GM12878 (cell line): ENCODE measurements at regions not wholly inside any gene's neighbourhood (a gene's known extent, or its start where the extent isn't known, plus 50 kb on each side); places are given as distances from the start of the nearest gene placed in this dataset. TPM values are rescaled to one million over a fixed set of nuclear protein-coding genes. Genes with fewer than 3 reads are reported as not detected.

Source experiments
- ATAC-seq: fragments of 200-7000 bp; cut with Tn5 transposase; 3 replicates; pipeline ENCODE4 v1.9.1; 2020; ENCODE audit warnings: mild to moderate bottlenecking, moderate library complexity
- BruUV-seq: library from RNA; stranded (reverse); fragments of 400-500 nt; replicated peaks from 2 replicates; lab custom pipeline; 2021; lab: Mats Ljungman, UMichigan
- CTCF ChIA-PET: fragments of 300-600 bp; sonication (Branson Sonifier 250); formaldehyde crosslinking; extraction: SDS; loops from one replicate; lab custom pipeline; 2021; ENCODE audit warnings: inconsistent platforms; lab: Yijun Ruan, JAX
- POLR2A ChIA-PET: fragments of 350-600 bp; formaldehyde crosslinking; extraction: SDS; loops from one replicate; lab custom pipeline; 2021; ENCODE audit warnings: inconsistent platforms; lab: Charles Lee
- RAD21 ChIA-PET: fragments of 300-600 bp; sonication (Branson Sonifier 250); formaldehyde crosslinking; loops from one replicate; lab custom pipeline; 2023; ENCODE audit warnings: antibody characterized with exemption; ENCODE audit not compliant: unreplicated experiment; lab: Charles Lee
- SMC1A ChIA-PET: fragments of 300-600 bp; sonication (Branson Sonifier 250); formaldehyde crosslinking; loops from one replicate; lab custom pipeline; 2023; ENCODE audit not compliant: unreplicated experiment, uncharacterized antibody; lab: Charles Lee
- DNase-seq: peaks from one replicate; pipeline ENCODE4 v3.0.0-alpha.2; 2011; ENCODE audit warnings: low read depth, low spot score
- FAIRE-seq: peaks from 3 replicates; lab custom pipeline; 2011; peaks lifted over from hg19 to GRCh38; lab: Jason Lieb, UNC
- H2AFZ ChIP-seq: 2 replicates; pipeline ENCODE4 v1.6.0; 2011; ENCODE audit warnings: low read depth, low read length, control low read depth; ENCODE audit not compliant: control insufficient read depth
- H3K27ac ChIP-seq: 2 replicates; pipeline ENCODE4 v1.5.1; 2011; ENCODE audit warnings: control low read depth; ENCODE audit not compliant: control insufficient read depth, insufficient read depth
- H3K27me3 ChIP-seq, 2 experiments: replicated peaks in 1 of 2; 2 replicates each; pipeline versions ENCODE4 v1.6.0 to v1.6.1; 2011; ENCODE audit warnings: low read length in 1 of 2; ENCODE audit not compliant: control insufficient read depth in 2 of 2, insufficient read depth in 2 of 2
- H3K36me3 ChIP-seq, 2 experiments: 2 replicates each; pipeline ENCODE4 v1.5.1; 2011; ENCODE audit warnings: low read length in 1 of 2; ENCODE audit not compliant: control insufficient read depth in 2 of 2, insufficient read depth in 2 of 2
- H3K4me1 ChIP-seq: 2 replicates; pipeline ENCODE4 v1.6.1; 2011; ENCODE audit warnings: mild to moderate bottlenecking, low read length, moderate library complexity, mixed read lengths; ENCODE audit not compliant: control insufficient read depth, insufficient read depth
- H3K4me2 ChIP-seq: 2 replicates; pipeline ENCODE4 v1.6.0; 2011; ENCODE audit warnings: control low read depth; ENCODE audit not compliant: control insufficient read depth, insufficient read depth
- H3K4me3 ChIP-seq: fragments of 200-600 bp; sonication (generic); 2 replicates; pipeline ENCODE4 v1.5.1; 2016
- H3K79me2 ChIP-seq: 2 replicates; pipeline ENCODE4 v1.6.0; 2011; ENCODE audit warnings: low read length; ENCODE audit not compliant: control insufficient read depth, insufficient read depth
- H3K9ac ChIP-seq: 2 replicates; pipeline ENCODE4 v1.8.0; 2011; ENCODE audit warnings: low read length, control low read depth, mixed read lengths; ENCODE audit not compliant: control insufficient read depth, insufficient read depth
- H3K9me3 ChIP-seq: replicated peaks from 3 replicates; pipeline ENCODE4 v1.5.1; 2011; ENCODE audit warnings: mild to moderate bottlenecking, low read length; ENCODE audit not compliant: control insufficient read depth, insufficient read depth
- H4K20me1 ChIP-seq: 2 replicates; pipeline ENCODE4 v1.6.0; 2011; ENCODE audit not compliant: control insufficient read depth, insufficient read depth
- BCL3 ChIP-seq: IDR thresholded peaks from 2 replicates; pipeline ENCODE4 v1.6.1; 2011; ENCODE audit warnings: borderline replicate concordance, low read depth, mild to moderate bottlenecking, moderate library complexity, low read length; ENCODE audit not compliant: insufficient read depth, poor library complexity, severe bottlenecking
- CBX3 ChIP-seq: fragments of 200-600 bp; sonication (generic); IDR thresholded peaks from 2 replicates; pipeline ENCODE4 v1.6.1; 2016; ENCODE audit warnings: low read depth, borderline replicate concordance
- EZH2 ChIP-seq: IDR thresholded peaks from 2 replicates; pipeline ENCODE4 v1.6.1; 2012; ENCODE audit warnings: low read depth, mild to moderate bottlenecking, control low read depth, inconsistent platforms, low read length, borderline replicate concordance; ENCODE audit not compliant: control insufficient read depth
- KDM1A ChIP-seq: fragments of 200-600 bp; sonication (generic); IDR thresholded peaks from 2 replicates; pipeline ENCODE4 v1.6.1; 2016; ENCODE audit warnings: borderline replicate concordance
- NBN ChIP-seq: fragments of 450-650 bp; IDR thresholded peaks from 2 replicates; pipeline ENCODE4 v1.6.1; 2016
- ZZZ3 ChIP-seq: IDR thresholded peaks from 2 replicates; pipeline ENCODE4 v1.6.1; 2011; ENCODE audit warnings: low read depth; ENCODE audit not compliant: control insufficient read depth, insufficient read length
- WGBS: methylation state at CpG from one replicate; pipeline ENCODE4 v1.1.6; 2016; ENCODE audit warnings: low lambda C conversion rate; ENCODE audit not compliant: insufficient replicate concordance, insufficient coverage; ENCODE audit errors: missing lambda C conversion rate; 5-methylcytosine and 5-hydroxymethylcytosine counted together
- in situ Hi-C: fragments of 300-500 bp; cut with MboI; formaldehyde crosslinking; loops from 9 replicates; pipeline ENCODE4 v1.14.3; 2018; ENCODE audit warnings: mixed read lengths
- intact Hi-C: fragments of 100-400 bp; cut with micrococcal nuclease; formaldehyde crosslinking; loops from one replicate; pipeline ENCODE4 v1.14.2; 2022; ENCODE audit not compliant: unreplicated experiment
- small RNA-seq: library from RNA; depleted of rRNA; stranded (forward); fragments of <200 nt; gene quantifications from one replicate; pipeline ENCODE3, GENCODE V24; 2014
- TF ChIP-seq, protein P1 (sequence below): IDR thresholded peaks from 2 replicates; pipeline ENCODE4 v1.6.1; 2012; ENCODE audit warnings: low read depth, low read length, improper control_type of control experiment

DNA sequence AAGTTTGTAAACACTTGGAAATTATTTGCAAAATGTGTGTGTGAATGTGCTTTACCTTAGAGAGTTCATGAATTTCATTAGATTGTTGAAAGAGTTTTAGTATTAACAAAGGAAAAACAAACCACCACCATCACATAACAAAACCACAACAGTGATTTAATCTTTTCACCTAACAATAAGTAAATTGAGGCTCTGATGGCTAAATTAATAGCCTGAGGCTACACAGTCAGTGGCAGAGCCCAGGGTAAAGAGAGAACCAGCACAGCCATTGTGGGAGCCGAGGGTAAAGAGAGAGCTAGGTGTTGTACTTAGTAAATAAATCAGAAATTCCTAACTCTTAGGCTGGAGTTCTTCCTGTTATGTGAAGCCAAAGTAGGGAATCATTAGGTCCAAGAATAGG is 51.2 kb upstream of the CAPRIN2 start:
- ATAC-seq (no peak), DNase-seq (no peak), FAIRE-seq (no peak)
- Histone ChIP-seq H3K9me3 (no peaks in the 10 kb centered on the region), H3K4me2 (no peak overlapping the region), H3K4me1 (no peaks in the 10 kb centered on the region), H3K27ac (no peak overlapping the region), H3K36me3 (no peaks in the 10 kb centered on the region), H3K27me3 (no peaks in the 10 kb centered on the region), H3K9ac (no peak overlapping the region), H4K20me1 (no peaks in the 10 kb centered on the region), H3K4me3 (no peak overlapping the region), H3K79me2 (no peaks in the 10 kb centered on the region), H2AFZ (no peak overlapping the region)
- in situ Hi-C loops: loop anchor here (10.0 kb wide), 2 partner anchors 1251 to 1281 kb away; no protein-coding TSS in a partner anchor
- RAD21 ChIA-PET: interaction anchor here (0.7 to 1.2 kb wide), 2 partner anchors 51 to 59 kb away, joined by 3 read pairs; partner anchors contain the start of gene CAPRIN2
- no peak for TF ChIP-seq EZH2
- no peak for TF ChIP-seq CBX3
- TF ChIP-seq NBN: no peak
- TF ChIP-seq, protein P1, sequence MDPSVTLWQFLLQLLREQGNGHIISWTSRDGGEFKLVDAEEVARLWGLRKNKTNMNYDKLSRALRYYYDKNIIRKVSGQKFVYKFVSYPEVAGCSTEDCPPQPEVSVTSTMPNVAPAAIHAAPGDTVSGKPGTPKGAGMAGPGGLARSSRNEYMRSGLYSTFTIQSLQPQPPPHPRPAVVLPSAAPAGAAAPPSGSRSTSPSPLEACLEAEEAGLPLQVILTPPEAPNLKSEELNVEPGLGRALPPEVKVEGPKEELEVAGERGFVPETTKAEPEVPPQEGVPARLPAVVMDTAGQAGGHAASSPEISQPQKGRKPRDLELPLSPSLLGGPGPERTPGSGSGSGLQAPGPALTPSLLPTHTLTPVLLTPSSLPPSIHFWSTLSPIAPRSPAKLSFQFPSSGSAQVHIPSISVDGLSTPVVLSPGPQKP: no peak
- TF ChIP-seq BCL3: no peak
- TF ChIP-seq KDM1A: no peak
- no peak for TF ChIP-seq ZZZ3
- WGBS: 0% methylated on average over 1 of the region's 1 CpG
- POLR2A ChIA-PET: no interaction called here
- no TSS peak for BruUV-seq
- intact Hi-C loops: loop anchor here (2.0 to 10.0 kb wide), 6 partner anchors 51 to 1721 kb away; partner anchors contain the start of gene CAPRIN2
- CTCF ChIA-PET: interaction anchor here (0.8 to 3.4 kb wide), 6 partner anchors 10 to 1286 kb away, joined by 3 to 17 read pairs (median 4); partner anchors contain the start of gene CAPRIN2
- SMC1A ChIA-PET: interaction anchor here (1.0 to 4.1 kb wide), 4 partner anchors 52 to 1286 kb away, joined by 4 to 15 read pairs (median 4); partner anchors contain the start of gene CAPRIN2

Small RNA genes lying in the stretch of these regions (small RNA-seq; reads per million reads assigned to genes)
- gene PPIAP44: not detected
